GM12874 (cell line): ENCODE measurements at regions not wholly inside any gene's neighbourhood (a gene's known extent, or its start where the extent isn't known, plus 50 kb on each side); places are given as distances from the start of the nearest gene placed in this dataset.

ENCODE experiments used
- TF ChIP-seq, protein P1 (sequence below): IDR thresholded peaks from 2 replicates; pipeline ENCODE4 v1.5.1; 2011; ENCODE audit warnings: low read depth, mild to moderate bottlenecking, control low read depth, low read length, moderate library complexity; ENCODE audit not compliant: insufficient read depth

DNA sequence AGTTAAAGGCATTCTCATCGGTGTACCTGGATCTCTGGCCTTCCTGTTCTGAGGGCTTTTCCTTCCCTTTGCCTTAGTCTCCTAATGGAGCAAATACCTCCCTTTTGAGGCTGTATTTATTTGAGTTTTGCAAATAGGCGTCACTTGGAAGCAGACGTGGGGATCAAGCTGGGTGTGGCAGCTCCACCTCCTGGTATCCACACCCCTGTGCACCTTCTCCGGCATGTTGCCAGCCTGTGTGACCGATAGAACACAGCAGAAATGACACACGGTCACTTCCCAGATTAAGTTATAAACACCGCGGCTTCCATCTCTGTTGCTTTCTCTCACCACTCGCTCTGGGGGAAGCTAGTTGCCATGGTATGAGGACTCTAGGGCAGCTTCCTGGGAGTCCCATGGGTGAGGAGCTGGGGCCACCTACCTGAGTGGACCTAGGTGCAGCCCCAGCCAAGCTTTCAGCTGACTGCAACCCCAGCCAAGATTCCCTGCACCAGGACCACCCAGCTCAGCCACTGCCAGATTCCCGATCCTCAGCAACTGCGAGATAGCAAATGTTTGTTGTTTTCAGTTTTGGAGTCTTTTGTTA, 214.4 kb upstream of the MVB12B start:
- TF ChIP-seq, protein P1, sequence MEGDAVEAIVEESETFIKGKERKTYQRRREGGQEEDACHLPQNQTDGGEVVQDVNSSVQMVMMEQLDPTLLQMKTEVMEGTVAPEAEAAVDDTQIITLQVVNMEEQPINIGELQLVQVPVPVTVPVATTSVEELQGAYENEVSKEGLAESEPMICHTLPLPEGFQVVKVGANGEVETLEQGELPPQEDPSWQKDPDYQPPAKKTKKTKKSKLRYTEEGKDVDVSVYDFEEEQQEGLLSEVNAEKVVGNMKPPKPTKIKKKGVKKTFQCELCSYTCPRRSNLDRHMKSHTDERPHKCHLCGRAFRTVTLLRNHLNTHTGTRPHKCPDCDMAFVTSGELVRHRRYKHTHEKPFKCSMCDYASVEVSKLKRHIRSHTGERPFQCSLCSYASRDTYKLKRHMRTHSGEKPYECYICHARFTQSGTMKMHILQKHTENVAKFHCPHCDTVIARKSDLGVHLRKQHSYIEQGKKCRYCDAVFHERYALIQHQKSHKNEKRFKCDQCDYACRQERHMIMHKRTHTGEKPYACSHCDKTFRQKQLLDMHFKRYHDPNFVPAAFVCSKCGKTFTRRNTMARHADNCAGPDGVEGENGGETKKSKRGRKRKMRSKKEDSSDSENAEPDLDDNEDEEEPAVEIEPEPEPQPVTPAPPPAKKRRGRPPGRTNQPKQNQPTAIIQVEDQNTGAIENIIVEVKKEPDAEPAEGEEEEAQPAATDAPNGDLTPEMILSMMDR = no peak

- TF ChIP-seq, protein P1 = no peak
Measured at GRCh38 chr9:126113176-126113575, 213.5 kb upstream of the MVB12B start.

GRCh38 chr9:126113756-126114408, 212.7 kb upstream of the MVB12B start:
- TF ChIP-seq, protein P1 = no peak

GRCh38 chr9:126114409-126114760, 212.2 kb upstream of the MVB12B start:
- TF ChIP-seq, protein P1 = no peak

- TF ChIP-seq, protein P1 = no peak
Measured at GRCh38 chr9:126114850-126115460, 211.7 kb upstream of the MVB12B start.

DNA sequence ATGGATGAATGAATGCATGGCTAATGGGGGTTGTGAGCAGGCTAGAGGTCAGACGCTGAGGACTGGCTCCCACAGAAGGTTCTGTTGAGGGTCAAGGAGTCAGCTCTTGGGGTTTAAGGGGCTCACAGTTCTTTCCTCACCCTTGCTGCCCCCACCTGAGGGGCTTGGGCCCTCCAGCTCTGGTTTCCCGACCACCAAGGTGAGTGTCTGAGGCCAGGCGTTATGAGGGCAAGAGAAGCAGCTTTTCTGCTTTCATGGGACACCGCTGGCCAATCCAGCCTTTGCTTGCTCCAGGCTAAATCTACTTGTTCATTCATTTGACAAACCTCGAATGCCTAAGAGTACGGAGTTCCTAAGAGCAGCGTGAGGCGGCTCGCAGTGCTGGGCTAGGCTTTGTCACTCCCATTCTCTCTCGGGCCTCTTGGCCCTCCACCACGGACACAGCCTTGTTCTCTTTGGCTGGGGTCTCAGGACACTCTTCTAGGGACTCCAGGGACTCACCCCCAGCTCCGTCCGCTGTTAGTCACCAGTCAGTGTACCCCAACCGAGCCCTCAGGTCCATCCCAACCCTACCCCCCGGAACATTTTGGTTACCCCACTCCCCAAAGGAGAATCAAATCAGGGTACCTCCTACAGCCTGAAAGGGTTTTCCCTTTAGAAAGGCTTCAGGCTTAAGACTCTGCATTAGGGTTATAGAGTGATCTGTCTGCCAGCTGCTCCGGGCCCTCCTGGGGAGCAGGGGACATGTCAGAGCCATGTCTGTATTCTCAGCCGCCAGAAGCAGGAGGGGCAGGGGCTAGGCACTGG, 210.1 kb upstream of the MVB12B start:
- TF ChIP-seq, protein P1 = no peak

DNA sequence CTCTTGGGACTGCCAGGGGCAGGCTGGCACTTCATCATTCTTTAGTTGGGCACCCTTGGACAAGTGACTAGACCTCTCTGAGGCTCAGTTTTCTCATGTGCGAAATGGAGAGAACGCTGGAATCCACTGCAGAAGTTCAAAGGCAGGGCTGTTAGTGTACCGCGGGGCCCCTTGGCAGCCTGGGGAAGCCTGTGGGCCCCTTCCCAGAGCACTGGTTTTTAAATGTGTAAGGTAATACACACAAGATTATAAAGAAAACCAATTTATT, 209.5 kb upstream of the MVB12B start:
- TF ChIP-seq, protein P1 = no peak
